Esophagus squamous epithelium (tissue), 5 donors: ENCODE measurements at regions not wholly inside any gene's neighbourhood (a gene's known extent, or its start where the extent isn't known, plus 50 kb on each side); places are given as distances from the start of the nearest gene placed in this dataset.

ENCODE experiments used
- DNase-seq: peaks from one replicate; lab custom pipeline; 2025; lab: John Stamatoyannopoulos, UW
- H3K27ac ChIP-seq, 4 donors: fragments of 200-600 bp; sonication (generic); one replicate each; pipeline ENCODE4 v1.5.1; 2016 to 2019; ENCODE audit warnings: mild to moderate bottlenecking in 1 of 4
- H3K27me3 ChIP-seq, 4 donors: fragments of 200-600 bp; sonication (generic); 1 replicate in 3 of 4; 2 replicates in 1 of 4; pipeline versions ENCODE4 v1.5.1 to v1.6.0; 2017 to 2021; ENCODE audit warnings: antibody characterized with exemption in 1 of 4
- H3K36me3 ChIP-seq, 3 donors: fragments of 200-600 bp; sonication (generic); one replicate each; pipeline ENCODE4 v1.5.1; 2016 to 2019
- H3K4me1 ChIP-seq, 3 donors: fragments of 200-600 bp; sonication (generic); one replicate each; pipeline ENCODE4 v1.5.1; 2017 to 2019
- H3K4me3 ChIP-seq, 4 donors: fragments of 200-600 bp; sonication (generic); 1 replicate in 3 of 4; 2 replicates in 1 of 4; pipeline ENCODE4 v1.5.1; 2016 to 2019; ENCODE audit warnings: mild to moderate bottlenecking in 2 of 4, moderate library complexity in 1 of 4
- H3K9me3 ChIP-seq, 3 donors: fragments of 200-600 bp; sonication (generic); one replicate each; pipeline ENCODE4 v1.5.1; 2016 to 2019
- CTCF ChIP-seq, 6 experiments: fragments of 450-650 bp in 4 of 6; fragments of 200-600 bp in 2 of 6; sonication (generic) in 2 of 6; IDR thresholded peaks; one replicate each; pipeline ENCODE4 v1.5.1; 2016 to 2019; ENCODE audit warnings: antibody characterized with exemption in 6 of 6, mild to moderate bottlenecking in 4 of 6, moderate library complexity in 4 of 6
- POLR2A ChIP-seq, 4 donors: fragments of 450-650 bp; IDR thresholded peaks; one replicate each; pipeline ENCODE4 v1.6.1; 2017; ENCODE audit warnings: antibody characterized with exemption in 4 of 4, mild to moderate bottlenecking in 4 of 4, moderate library complexity in 3 of 4
- whole genome bisulfite sequencing, 2 donors: methylation state at CpG; one replicate each; pipeline ENCODE4 v1.1.5; 2018; 5-methylcytosine and 5-hydroxymethylcytosine counted together
- intact Hi-C: fragments of 100-400 bp; cut with DNase I; formaldehyde crosslinking; loops from one replicate; pipeline ENCODE4 v1.15.0; 2022
- donor health status: DM: yes; HTN: yes; CAD: no.

- intact Hi-C loops = no loop called here
- Histone ChIP-seq H3K27me3 (no peaks in the 10 kb centered on the region), H3K4me3 (no peak overlapping the region), H3K4me1 (peaks cover 13 to 45% (median 21%) of the 10 kb centered on the region in 3 donors), H3K9me3 (no peaks in the 10 kb centered on the region), H3K36me3 (no peaks in the 10 kb centered on the region), H3K27ac (peak overlapping the region; percentile 71 to 89 (median 83))
- WGBS, 2 donors = 36 to 40% methylated on average over 9 of the region's 9 CpGs
- no peak for TF ChIP-seq CTCF (IDR thresholded peaks at IDR 0.05)
- no peak for TF ChIP-seq POLR2A (IDR thresholded peaks at IDR 0.05)
- no peak for DNase-seq
These were observed 94.6 kb upstream of the SMNDC1 start for GRCh38 chr10:110399106-110399964.

- Histone ChIP-seq H3K27me3 (no peaks in the 10 kb centered on the region), H3K36me3 (no peaks in the 10 kb centered on the region), H3K9me3 (no peaks in the 10 kb centered on the region), H3K4me3 (no peak overlapping the region), H3K27ac (peak overlapping the region in 3 of 4 donors; percentile 30 to 89 (median 89)), H3K4me1 (peaks cover 10 to 40% (median 21%) of the 10 kb centered on the region in 3 donors)
- DNase-seq = no peak
- WGBS, 2 donors = 81 to 93% methylated on average over 5 to 6 of the region's 7 CpGs
- TF ChIP-seq POLR2A (IDR thresholded peaks at IDR 0.05) = no peak
- TF ChIP-seq CTCF (IDR thresholded peaks at IDR 0.05) = no peak
- intact Hi-C loops = no loop called here
These were observed 95.5 kb upstream of the SMNDC1 start for GRCh38 chr10:110399965-110400933.

GRCh38 chr10:110401401-110402076 is 96.2 kb upstream of the DUSP5 start:
- Histone ChIP-seq H3K4me1 (peaks cover 6 to 29% (median 12%) of the 10 kb centered on the region in 3 donors), H3K36me3 (no peaks in the 10 kb centered on the region), H3K9me3 (no peaks in the 10 kb centered on the region), H3K27ac (no peak overlapping the region), H3K4me3 (no peak overlapping the region), H3K27me3 (no peaks in the 10 kb centered on the region)
- WGBS, 2 donors = 82 to 94% methylated on average over 3 of the region's 3 CpGs
- intact Hi-C loops = no loop called here
- DNase-seq = no peak
- TF ChIP-seq POLR2A (IDR thresholded peaks at IDR 0.05) (no peak), CTCF (IDR thresholded peaks at IDR 0.05) (no peak)

GRCh38 chr10:110402077-110402416 is 95.7 kb upstream of the DUSP5 start:
- 93 to 99% methylated on average over 8 of the region's 8 CpGs for WGBS, 2 donors
- H3K4me3 ChIP-seq = no peak overlapping the region
- TF ChIP-seq POLR2A (IDR thresholded peaks at IDR 0.05) = no peak
- TF ChIP-seq CTCF (IDR thresholded peaks at IDR 0.05) = no peak
- no peak overlapping the region for H3K27ac ChIP-seq
- no peak for DNase-seq
- H3K27me3 ChIP-seq = no peaks in the 10 kb centered on the region
- H3K36me3 ChIP-seq = no peaks in the 10 kb centered on the region
- H3K4me1 ChIP-seq = peaks cover 6 to 29% (median 12%) of the 10 kb centered on the region in 3 donors
- intact Hi-C loops = no loop called here
- no peaks in the 10 kb centered on the region for H3K9me3 ChIP-seq
